Activated naive CD4-positive, alpha-beta T cell treated with anti-CD3 and anti-CD28 coated beads, Interleukin-2, amount 10 ng/mL, durations not matched to agents 7 days and 5 days (primary cell): ENCODE measurements at regions not wholly inside any gene's neighbourhood (a gene's known extent, or its start where the extent isn't known, plus 50 kb on each side); places are given as distances from the start of the nearest gene placed in this dataset.
"Not testable (repeated sequence)": the region's sequence is repeated elsewhere in the genome, so short reads cannot be mapped to it uniquely, and the experiment has no call there.

Experiments
- CTCF ChIA-PET: fragments of 350-600 bp; sonication (Branson Sonifier 250); formaldehyde crosslinking; loops from one replicate; lab custom pipeline; 2021; ENCODE audit warnings: antibody characterized with exemption; lab: Charles Lee
- DNase-seq: peaks from one replicate; pipeline ENCODE4 v3.0.0-alpha.2; 2020
- H3K27ac Mint-ChIP-seq: one replicate; pipeline ENCODE4 v1.8.0; 2021; ENCODE audit warnings: mild to moderate bottlenecking, moderate library complexity, mixed read lengths
- H3K27me3 Mint-ChIP-seq: one replicate; pipeline ENCODE4 v1.8.0; 2021; ENCODE audit warnings: mild to moderate bottlenecking, mixed read lengths
- H3K36me3 Mint-ChIP-seq: one replicate; pipeline ENCODE4 v1.8.0; 2021; ENCODE audit warnings: mixed read lengths
- H3K4me1 Mint-ChIP-seq: one replicate; pipeline ENCODE4 v1.8.0; 2021; ENCODE audit warnings: mixed read lengths
- H3K4me3 Mint-ChIP-seq: one replicate; pipeline ENCODE4 v1.8.0; 2021; ENCODE audit warnings: mild to moderate bottlenecking, moderate library complexity, mixed read lengths
- H3K9me3 Mint-ChIP-seq: one replicate; pipeline ENCODE4 v1.8.0; 2021; ENCODE audit warnings: mixed read lengths

DNA sequence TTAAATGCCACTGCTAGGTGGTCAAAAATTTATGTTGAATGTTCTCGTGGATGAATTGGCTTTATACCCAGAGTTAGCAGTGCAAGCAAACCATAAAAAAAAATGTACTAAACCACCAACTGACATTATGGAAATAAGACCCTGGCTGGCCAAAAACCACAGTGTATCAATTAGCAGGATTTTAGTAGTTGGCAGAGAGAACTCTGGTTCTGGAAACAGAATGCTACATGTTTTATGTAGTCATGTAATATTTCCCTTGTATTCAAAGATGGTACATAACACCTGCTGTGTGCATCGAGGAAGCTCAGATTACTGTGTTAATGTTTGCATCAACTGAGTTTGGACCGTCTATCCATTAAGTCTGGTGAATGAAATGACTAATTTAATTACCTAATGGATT lies 618.5 kb downstream of the CCSER2 start:
- CTCF ChIA-PET, result interaction anchor here (1.2 kb wide), 1 partner anchor 680 kb away, joined by 3 read pairs; no protein-coding TSS in a partner anchor
- H3K36me3 Mint-ChIP-seq, result no peaks in the 10 kb centered on the region
- no peak for DNase-seq
- no peak overlapping the region for H3K27ac Mint-ChIP-seq
- no peaks in the 10 kb centered on the region for H3K27me3 Mint-ChIP-seq
- no peak overlapping the region for H3K4me3 Mint-ChIP-seq
- H3K4me1 Mint-ChIP-seq, result no peaks in the 10 kb centered on the region
- H3K9me3 Mint-ChIP-seq, result no peaks in the 10 kb centered on the region

DNA sequence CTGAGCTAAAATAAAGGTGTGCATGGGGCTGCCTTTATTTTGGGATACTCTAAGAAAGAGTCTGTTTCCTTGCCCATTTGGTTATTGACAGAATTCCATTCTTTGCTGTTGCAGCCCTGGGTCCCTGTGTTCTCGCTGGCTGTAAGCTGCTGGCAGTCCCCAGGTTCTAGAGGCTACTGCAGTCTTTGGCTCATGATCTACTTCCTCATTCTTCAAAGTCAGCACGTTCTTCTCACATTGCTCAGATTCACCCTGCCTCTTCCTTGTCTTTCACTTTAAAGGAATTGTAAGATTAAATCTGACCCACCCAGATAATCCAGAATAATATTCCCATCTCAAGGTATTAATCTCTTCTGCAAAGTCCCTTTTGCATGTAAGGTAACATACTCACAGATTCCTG lies 620.3 kb downstream of the CCSER2 start:
- CTCF ChIA-PET, result no interaction called here
- H3K9me3 Mint-ChIP-seq, result no peaks in the 10 kb centered on the region
- no peak overlapping the region for H3K27ac Mint-ChIP-seq
- H3K36me3 Mint-ChIP-seq, result no peaks in the 10 kb centered on the region
- no peaks in the 10 kb centered on the region for H3K4me1 Mint-ChIP-seq
- H3K4me3 Mint-ChIP-seq, result no peak overlapping the region
- no peak for DNase-seq
- no peaks in the 10 kb centered on the region for H3K27me3 Mint-ChIP-seq

DNA sequence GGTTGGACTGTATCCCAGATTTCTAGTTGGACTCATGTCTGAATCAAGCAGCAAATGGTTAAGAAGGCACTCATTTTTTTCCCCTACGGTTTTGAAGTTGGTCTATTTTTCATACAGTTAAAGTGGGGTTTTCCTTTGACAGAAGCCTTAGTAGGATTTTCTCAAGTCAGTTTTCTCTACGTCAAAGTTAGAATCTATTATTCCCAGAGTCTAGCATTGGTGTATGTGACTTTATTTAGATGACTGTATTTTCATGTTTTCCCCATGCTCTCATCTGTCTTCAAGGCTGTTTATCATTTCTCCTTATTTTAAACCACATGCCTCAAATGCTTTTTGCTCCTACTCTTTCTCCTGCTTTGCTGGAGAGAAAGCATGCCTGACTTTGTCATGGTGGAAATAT lies 623.2 kb downstream of the CCSER2 start:
- Mint-ChIP-seq H3K4me1 (no peaks in the 10 kb centered on the region), H3K27ac (no peak overlapping the region), H3K9me3 (no peaks in the 10 kb centered on the region), H3K36me3 (no peaks in the 10 kb centered on the region), H3K4me3 (no peak overlapping the region), H3K27me3 (no peaks in the 10 kb centered on the region)
- CTCF ChIA-PET, result no interaction called here
- DNase-seq, result no peak

DNA sequence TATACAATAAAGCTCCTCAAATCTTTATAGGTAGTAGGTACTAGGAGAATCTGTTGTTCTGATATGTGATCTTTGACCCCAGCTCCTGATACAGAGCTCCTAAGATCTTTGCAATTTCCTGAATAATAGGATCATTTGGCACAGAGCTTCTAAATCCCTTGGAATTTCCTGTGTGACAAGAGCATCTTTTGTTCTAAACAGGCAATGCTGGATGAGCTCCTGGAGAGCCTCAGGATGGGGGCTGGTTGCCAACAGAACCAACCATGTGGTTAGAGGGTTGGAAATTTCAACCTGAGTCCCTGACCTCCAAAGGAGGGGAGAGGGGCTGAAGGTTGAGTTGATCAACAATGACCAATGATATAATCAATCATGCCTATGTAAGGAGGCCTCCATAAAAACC lies 629.0 kb downstream of the CCSER2 start:
- no peaks in the 10 kb centered on the region for H3K27me3 Mint-ChIP-seq
- CTCF ChIA-PET, result no interaction called here

GRCh38 chr10:84965468-84965867 lies 637.1 kb downstream of the CCSER2 start:
- H3K9me3 Mint-ChIP-seq, result no peaks in the 10 kb centered on the region
- no peak for DNase-seq
- H3K4me1 Mint-ChIP-seq, result no peaks in the 10 kb centered on the region
- no peak overlapping the region for H3K4me3 Mint-ChIP-seq
- H3K27me3 Mint-ChIP-seq, result no peaks in the 10 kb centered on the region
- no peaks in the 10 kb centered on the region for H3K36me3 Mint-ChIP-seq
- CTCF ChIA-PET, result no interaction called here
- H3K27ac Mint-ChIP-seq, result no peak overlapping the region

More for the DNA sequence above, 629.0 kb downstream of the CCSER2 start:
- no peak for DNase-seq
- H3K27ac Mint-ChIP-seq, result no peak overlapping the region
- H3K9me3 Mint-ChIP-seq, result no peaks in the 10 kb centered on the region
- H3K4me3 Mint-ChIP-seq, result no peak overlapping the region
- no peaks in the 10 kb centered on the region for H3K36me3 Mint-ChIP-seq
- no peaks in the 10 kb centered on the region for H3K4me1 Mint-ChIP-seq

DNA sequence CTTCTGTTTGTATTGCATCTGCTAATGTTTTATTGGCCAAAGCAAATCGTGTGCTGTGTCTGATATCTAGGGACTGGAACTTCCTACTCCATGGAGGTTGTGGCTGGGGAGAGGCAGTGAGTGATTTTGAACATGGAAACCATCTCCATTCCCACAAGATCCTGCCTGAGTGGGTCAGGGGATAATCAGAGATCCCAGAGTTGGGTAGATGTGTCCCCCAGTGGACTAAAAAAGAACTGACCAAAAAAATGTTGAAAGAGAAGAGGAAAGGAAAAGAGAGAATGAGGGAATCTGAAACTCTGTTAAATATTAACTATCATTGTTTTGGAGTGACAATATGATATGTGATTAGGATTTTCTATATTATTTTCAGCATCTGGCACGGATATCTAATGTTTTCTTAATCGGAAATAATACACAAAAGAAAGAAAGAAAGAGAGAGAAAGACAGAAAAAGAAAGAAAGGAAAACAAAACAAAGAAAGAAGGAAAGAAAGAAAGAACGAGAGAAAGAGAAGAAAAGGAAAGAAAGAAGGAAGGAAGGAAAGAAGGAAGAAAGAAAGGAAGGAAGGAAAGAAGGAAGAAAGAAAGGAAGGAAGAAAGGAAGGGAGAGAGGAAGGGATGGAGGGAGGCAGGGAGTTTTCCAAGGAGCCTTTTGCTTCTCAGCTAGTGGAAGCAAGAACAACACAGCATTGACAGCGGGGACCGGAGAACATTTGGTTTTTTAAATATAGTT lies 638.5 kb downstream of the CCSER2 start:
- CTCF ChIA-PET, result no interaction called here
- no peaks in the 10 kb centered on the region for H3K4me1 Mint-ChIP-seq
- H3K9me3 Mint-ChIP-seq, result no peaks in the 10 kb centered on the region
- no peak for DNase-seq
- H3K4me3 Mint-ChIP-seq, result no peak overlapping the region
- H3K27me3 Mint-ChIP-seq, result no peaks in the 10 kb centered on the region
- H3K27ac Mint-ChIP-seq, result no peak overlapping the region
- no peaks in the 10 kb centered on the region for H3K36me3 Mint-ChIP-seq

- H3K27me3 Mint-ChIP-seq, H3K9me3 Mint-ChIP-seq, H3K4me3 Mint-ChIP-seq, CTCF ChIA-PET, H3K27ac Mint-ChIP-seq, H3K4me1 Mint-ChIP-seq, H3K36me3 Mint-ChIP-seq, DNase-seq: not testable (repeated sequence)
These were observed 640.9 kb downstream of the CCSER2 start for GRCh38 chr10:84969297-84969696.

DNA sequence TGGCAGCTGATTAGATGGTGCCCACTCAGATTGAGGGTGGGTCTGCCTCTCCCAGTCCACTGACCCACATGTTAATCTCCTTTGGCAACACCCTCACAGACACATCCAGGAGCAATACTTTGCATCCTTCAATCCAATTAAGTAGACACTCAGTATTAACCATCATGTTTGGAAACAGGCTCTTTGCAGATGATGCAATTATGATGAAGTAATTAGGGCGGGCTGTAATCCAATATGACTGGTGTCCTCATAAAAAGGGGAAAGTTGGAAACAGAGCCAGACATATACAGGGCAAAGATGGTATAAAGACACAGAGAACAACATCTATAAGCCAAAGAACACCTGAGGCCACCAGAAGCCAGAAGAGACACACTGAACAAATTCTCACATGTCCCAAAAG lies 658.6 kb downstream of the CCSER2 start:
- Mint-ChIP-seq H3K4me1 (no peaks in the 10 kb centered on the region), H3K9me3 (no peaks in the 10 kb centered on the region), H3K4me3 (no peak overlapping the region), H3K27me3 (no peaks in the 10 kb centered on the region), H3K36me3 (no peaks in the 10 kb centered on the region), H3K27ac (no peak overlapping the region)
- DNase-seq, result no peak
- CTCF ChIA-PET, result no interaction called here

DNA sequence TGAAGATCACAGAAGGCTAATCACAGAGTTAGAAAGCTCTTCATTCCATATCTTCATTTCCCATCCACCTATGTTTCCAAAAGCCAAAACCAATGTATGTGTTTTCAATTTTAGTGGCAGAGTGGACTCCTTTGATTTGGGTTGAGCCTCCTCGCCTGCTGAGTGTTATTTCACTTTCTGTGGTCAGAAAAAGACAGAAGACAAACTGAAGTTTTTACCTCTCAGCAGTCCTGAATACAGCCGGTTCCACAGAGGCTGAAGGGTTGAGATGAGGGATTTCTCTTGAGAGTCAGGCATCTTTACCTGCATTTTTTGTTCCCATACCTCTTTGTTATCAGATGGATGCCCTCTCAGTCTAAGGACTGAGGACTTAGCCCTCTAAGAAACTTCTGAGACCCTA lies 659.6 kb downstream of the CCSER2 start:
- no peak for DNase-seq
- no peaks in the 10 kb centered on the region for H3K4me1 Mint-ChIP-seq
- no peaks in the 10 kb centered on the region for H3K9me3 Mint-ChIP-seq
- H3K4me3 Mint-ChIP-seq, result no peak overlapping the region
- no peak overlapping the region for H3K27ac Mint-ChIP-seq
- CTCF ChIA-PET, result no interaction called here
- no peaks in the 10 kb centered on the region for H3K36me3 Mint-ChIP-seq
- no peaks in the 10 kb centered on the region for H3K27me3 Mint-ChIP-seq

DNA sequence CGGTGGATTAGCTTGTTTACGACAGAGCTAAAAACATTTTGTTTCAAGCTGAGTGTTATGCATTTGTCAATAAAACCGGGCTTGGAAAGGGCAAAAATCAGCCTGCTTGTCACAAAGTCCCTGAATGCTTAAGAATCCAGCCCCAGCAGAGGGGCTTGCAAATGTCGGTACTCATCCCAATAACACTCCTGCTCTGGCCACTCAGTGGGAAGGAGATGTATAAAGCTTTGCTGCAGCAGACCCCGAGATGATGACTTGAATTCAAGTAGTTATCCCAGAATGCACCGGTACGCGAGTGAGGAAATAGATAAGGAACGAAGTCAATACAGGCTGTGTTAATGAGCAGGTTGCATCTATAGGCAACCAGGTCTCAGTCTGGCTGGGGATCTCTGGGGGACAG lies 662.3 kb downstream of the CCSER2 start:
- no peaks in the 10 kb centered on the region for H3K27me3 Mint-ChIP-seq
- H3K4me1 Mint-ChIP-seq, result no peaks in the 10 kb centered on the region
- DNase-seq, result no peak
- no peaks in the 10 kb centered on the region for H3K9me3 Mint-ChIP-seq
- H3K4me3 Mint-ChIP-seq, result no peak overlapping the region
- no peaks in the 10 kb centered on the region for H3K36me3 Mint-ChIP-seq
- no peak overlapping the region for H3K27ac Mint-ChIP-seq
- CTCF ChIA-PET, result no interaction called here

- CTCF ChIA-PET, result no interaction called here
- Mint-ChIP-seq H3K4me1 (no peaks in the 10 kb centered on the region), H3K9me3 (no peaks in the 10 kb centered on the region), H3K27me3 (no peaks in the 10 kb centered on the region), H3K27ac (no peak overlapping the region), H3K4me3 (no peak overlapping the region), H3K36me3 (no peaks in the 10 kb centered on the region)
- DNase-seq, result no peak
These were observed 662.9 kb downstream of the CCSER2 start for GRCh38 chr10:84991301-84991700.

DNA sequence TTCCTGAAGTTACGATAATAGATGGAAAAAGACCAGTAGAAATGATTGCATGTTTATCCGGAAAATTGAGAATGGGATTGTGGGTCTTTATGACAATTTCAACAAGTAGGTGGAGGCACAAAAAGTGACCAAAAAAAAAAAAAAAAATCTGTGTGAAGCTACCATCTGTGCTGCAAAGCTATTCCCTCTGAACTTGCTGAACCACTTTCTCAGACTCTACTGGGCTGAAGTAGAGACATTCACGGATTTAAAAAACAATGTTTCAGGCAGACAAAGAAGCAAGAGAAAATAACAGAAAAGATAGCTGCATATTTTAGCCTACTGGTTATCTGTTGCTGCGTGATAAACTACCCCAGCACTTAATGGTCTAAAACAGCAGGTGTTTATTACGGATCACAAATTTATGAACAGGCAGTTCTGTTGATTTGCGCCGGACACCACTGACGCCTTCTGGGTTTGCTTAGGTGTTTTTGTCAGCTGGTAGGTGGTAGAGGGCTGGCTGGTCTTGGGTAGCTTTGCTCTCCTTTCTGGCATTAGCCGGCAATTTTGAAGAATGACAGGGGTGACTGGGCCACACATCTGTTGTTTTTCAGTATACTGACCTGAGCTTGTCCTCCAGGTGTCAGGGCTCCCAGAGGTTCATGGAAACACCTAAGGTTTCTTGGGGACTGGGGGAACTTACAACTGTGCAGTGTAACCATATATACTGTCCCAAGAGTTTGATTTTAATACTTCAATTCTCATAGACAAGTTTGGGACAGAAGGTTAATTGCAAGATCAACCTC lies 665.1 kb downstream of the CCSER2 start:
- Mint-ChIP-seq H3K4me1 (no peaks in the 10 kb centered on the region), H3K36me3 (no peaks in the 10 kb centered on the region), H3K27me3 (no peaks in the 10 kb centered on the region), H3K9me3 (no peaks in the 10 kb centered on the region), H3K27ac (no peak overlapping the region), H3K4me3 (no peak overlapping the region)
- DNase-seq, result no peak
- CTCF ChIA-PET, result no interaction called here

DNA sequence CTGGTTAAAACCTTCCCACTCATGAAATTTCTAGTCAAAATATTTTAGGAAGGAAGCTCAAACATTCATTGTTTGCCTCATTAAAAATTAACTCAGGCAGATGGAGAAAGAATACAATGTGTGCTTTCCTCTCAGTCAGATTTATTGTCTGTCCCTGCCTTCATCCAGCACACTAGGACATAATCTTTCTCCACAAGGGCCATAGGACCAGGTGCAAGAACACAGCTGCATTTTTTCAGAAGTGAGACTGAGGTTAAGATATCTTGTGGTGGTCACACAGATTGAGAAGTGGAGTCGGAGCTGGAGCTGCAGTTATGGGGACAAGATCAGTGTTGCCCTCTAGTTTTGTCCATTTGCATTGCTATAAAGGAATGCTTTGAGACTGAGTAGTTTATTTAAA lies 666.3 kb downstream of the CCSER2 start:
- H3K9me3 Mint-ChIP-seq, result no peaks in the 10 kb centered on the region
- CTCF ChIA-PET, result no interaction called here
- no peaks in the 10 kb centered on the region for H3K4me1 Mint-ChIP-seq
- no peak for DNase-seq
- H3K27ac Mint-ChIP-seq, result no peak overlapping the region
- no peak overlapping the region for H3K4me3 Mint-ChIP-seq
- H3K36me3 Mint-ChIP-seq, result no peaks in the 10 kb centered on the region
- H3K27me3 Mint-ChIP-seq, result no peaks in the 10 kb centered on the region

GRCh38 chr10:84996580-84996979 lies 668.2 kb downstream of the CCSER2 start:
- Mint-ChIP-seq H3K4me1 (no peaks in the 10 kb centered on the region), H3K9me3 (no peaks in the 10 kb centered on the region), H3K27ac (no peak overlapping the region), H3K4me3 (no peak overlapping the region), H3K27me3 (no peaks in the 10 kb centered on the region), H3K36me3 (no peaks in the 10 kb centered on the region)
- no peak for DNase-seq
- CTCF ChIA-PET, result no interaction called here

- CTCF ChIA-PET, result no interaction called here
- no peaks in the 10 kb centered on the region for H3K4me1 Mint-ChIP-seq
These were observed 669.5 kb downstream of the CCSER2 start for GRCh38 chr10:84997870-84998269.

More at GRCh38 chr10:84997870-84998269, 669.5 kb downstream of the CCSER2 start:
- H3K27me3 Mint-ChIP-seq, result no peaks in the 10 kb centered on the region
- no peak for DNase-seq
- H3K9me3 Mint-ChIP-seq, result no peaks in the 10 kb centered on the region
- no peak overlapping the region for H3K4me3 Mint-ChIP-seq
- H3K27ac Mint-ChIP-seq, result no peak overlapping the region
- H3K36me3 Mint-ChIP-seq, result no peaks in the 10 kb centered on the region
